ENCODE measurements at regions not wholly inside any gene's neighbourhood (a gene's known extent, or its start where the extent isn't known, plus 50 kb on each side); places are given as distances from the start of the nearest gene placed in this dataset.
"Not testable (repeated sequence)": the region's sequence is repeated elsewhere in the genome, so short reads cannot be mapped to it uniquely, and the experiment has no call there.

- Mint-ChIP-seq H3K27me3 (ENCODE audit: insufficient read depth) (no peaks in the 10 kb centered on the region), H3K4me3 (no peak overlapping the region), H3K27ac (no peak overlapping the region), H3K9me3 (no peaks in the 10 kb centered on the region), H3K4me1 (ENCODE audit: low read depth) (no peaks in the 10 kb centered on the region), H3K36me3 (ENCODE audit: low read depth) (no peaks in the 10 kb centered on the region)
- no peak for DNase-seq (ENCODE audit: low spot score)
- intact Hi-C loops (cut with micrococcal nuclease): no loop called here
Measured at GRCh38 chr11:87639753-87640364, 535.4 kb downstream of the RAB38 start.

GRCh38 chr11:87635001-87635400 lies 540.2 kb downstream of the RAB38 start:
- intact Hi-C loops (cut with micrococcal nuclease): no loop called here
- Mint-ChIP-seq H3K4me1 (ENCODE audit: low read depth) (no peaks in the 10 kb centered on the region), H3K27me3 (ENCODE audit: insufficient read depth) (no peaks in the 10 kb centered on the region), H3K4me3 (no peak overlapping the region), H3K27ac (no peak overlapping the region), H3K9me3 (no peaks in the 10 kb centered on the region), H3K36me3 (ENCODE audit: low read depth) (no peaks in the 10 kb centered on the region)
- DNase-seq (ENCODE audit: low spot score): no peak

- intact Hi-C loops (cut with micrococcal nuclease): no loop called here
- H3K27me3 Mint-ChIP-seq (ENCODE audit: insufficient read depth): no peaks in the 10 kb centered on the region
- no peak for DNase-seq (ENCODE audit: low spot score)
- H3K9me3 Mint-ChIP-seq: no peaks in the 10 kb centered on the region
- no peak overlapping the region for H3K4me3 Mint-ChIP-seq
- no peaks in the 10 kb centered on the region for H3K36me3 Mint-ChIP-seq (ENCODE audit: low read depth)
- H3K4me1 Mint-ChIP-seq (ENCODE audit: low read depth): no peaks in the 10 kb centered on the region
- H3K27ac Mint-ChIP-seq: no peak overlapping the region
Measured at GRCh38 chr11:87634331-87634730, 540.9 kb downstream of the RAB38 start.

- Mint-ChIP-seq H3K27ac (no peak overlapping the region), H3K9me3 (peaks cover 23% of the 10 kb centered on the region), H3K36me3 (ENCODE audit: low read depth) (no peaks in the 10 kb centered on the region), H3K27me3 (ENCODE audit: insufficient read depth) (no peaks in the 10 kb centered on the region), H3K4me1 (ENCODE audit: low read depth) (no peaks in the 10 kb centered on the region), H3K4me3 (no peak overlapping the region)
- intact Hi-C loops (cut with micrococcal nuclease): no loop called here
- DNase-seq (ENCODE audit: low spot score): no peak
Measured at GRCh38 chr11:87628957-87629356, 546.3 kb downstream of the RAB38 start.

GRCh38 chr11:87628026-87628580 lies 547.1 kb downstream of the RAB38 start:
- no peak overlapping the region for H3K4me3 Mint-ChIP-seq
- H3K27ac Mint-ChIP-seq: no peak overlapping the region
- H3K9me3 Mint-ChIP-seq: peaks cover 25% of the 10 kb centered on the region
- no peaks in the 10 kb centered on the region for H3K4me1 Mint-ChIP-seq (ENCODE audit: low read depth)
- no peaks in the 10 kb centered on the region for H3K27me3 Mint-ChIP-seq (ENCODE audit: insufficient read depth)
- H3K36me3 Mint-ChIP-seq (ENCODE audit: low read depth): no peaks in the 10 kb centered on the region
- intact Hi-C loops (cut with micrococcal nuclease): no loop called here
- no peak for DNase-seq (ENCODE audit: low spot score)

GRCh38 chr11:87623531-87624365 lies 551.5 kb downstream of the RAB38 start:
- H3K27ac Mint-ChIP-seq; DNase-seq (ENCODE audit: low spot score); H3K4me1 Mint-ChIP-seq (ENCODE audit: low read depth); H3K27me3 Mint-ChIP-seq (ENCODE audit: insufficient read depth); H3K4me3 Mint-ChIP-seq; H3K36me3 Mint-ChIP-seq (ENCODE audit: low read depth); intact Hi-C loops (cut with micrococcal nuclease): not testable (repeated sequence)
- peaks cover 37% of the 10 kb centered on the region for H3K9me3 Mint-ChIP-seq

GRCh38 chr11:87616511-87616910 lies 558.7 kb downstream of the RAB38 start:
- no peak overlapping the region for H3K4me3 Mint-ChIP-seq
- no peaks in the 10 kb centered on the region for H3K36me3 Mint-ChIP-seq (ENCODE audit: low read depth)
- no peak for DNase-seq (ENCODE audit: low spot score)
- no peak overlapping the region for H3K27ac Mint-ChIP-seq
- intact Hi-C loops (cut with micrococcal nuclease): no loop called here
- no peaks in the 10 kb centered on the region for H3K27me3 Mint-ChIP-seq (ENCODE audit: insufficient read depth)
- H3K9me3 Mint-ChIP-seq: no peaks in the 10 kb centered on the region
- H3K4me1 Mint-ChIP-seq (ENCODE audit: low read depth): no peaks in the 10 kb centered on the region

GRCh38 chr11:87604350-87604749 lies 566.6 kb downstream of the TMEM135 start:
- intact Hi-C loops (cut with micrococcal nuclease): loop anchor here (10.0 kb wide), 1 partner anchor 60 kb away; no protein-coding TSS in a partner anchor
- Mint-ChIP-seq H3K27me3 (ENCODE audit: insufficient read depth) (no peaks in the 10 kb centered on the region), H3K9me3 (no peaks in the 10 kb centered on the region), H3K36me3 (ENCODE audit: low read depth) (no peaks in the 10 kb centered on the region), H3K27ac (no peak overlapping the region), H3K4me3 (no peak overlapping the region), H3K4me1 (ENCODE audit: low read depth) (no peaks in the 10 kb centered on the region)
- DNase-seq (ENCODE audit: low spot score): no peak

GRCh38 chr11:87603887-87604286 lies 566.2 kb downstream of the TMEM135 start:
- Mint-ChIP-seq H3K4me1 (ENCODE audit: low read depth) (no peaks in the 10 kb centered on the region), H3K36me3 (ENCODE audit: low read depth) (no peaks in the 10 kb centered on the region), H3K27me3 (ENCODE audit: insufficient read depth) (no peaks in the 10 kb centered on the region), H3K4me3 (no peak overlapping the region), H3K27ac (no peak overlapping the region), H3K9me3 (no peaks in the 10 kb centered on the region)
- no peak for DNase-seq (ENCODE audit: low spot score)
- intact Hi-C loops (cut with micrococcal nuclease): loop anchor here (10.0 kb wide), 1 partner anchor 61 kb away; no protein-coding TSS in a partner anchor

- intact Hi-C loops (cut with micrococcal nuclease): loop anchor here (10.0 kb wide), 1 partner anchor 62 kb away; no protein-coding TSS in a partner anchor
- DNase-seq (ENCODE audit: low spot score): no peak
- no peaks in the 10 kb centered on the region for H3K27me3 Mint-ChIP-seq (ENCODE audit: insufficient read depth)
- H3K36me3 Mint-ChIP-seq (ENCODE audit: low read depth): no peaks in the 10 kb centered on the region
- no peak overlapping the region for H3K27ac Mint-ChIP-seq
- H3K4me1 Mint-ChIP-seq (ENCODE audit: low read depth): no peaks in the 10 kb centered on the region
- H3K9me3 Mint-ChIP-seq: no peaks in the 10 kb centered on the region
- no peak overlapping the region for H3K4me3 Mint-ChIP-seq
Measured at GRCh38 chr11:87602776-87603175, 565.0 kb downstream of the TMEM135 start.

GRCh38 chr11:87600938-87601337 lies 563.2 kb downstream of the TMEM135 start:
- Mint-ChIP-seq H3K9me3 (no peaks in the 10 kb centered on the region), H3K27ac (no peak overlapping the region), H3K4me3 (no peak overlapping the region), H3K27me3 (ENCODE audit: insufficient read depth) (no peaks in the 10 kb centered on the region), H3K4me1 (ENCODE audit: low read depth) (no peaks in the 10 kb centered on the region), H3K36me3 (ENCODE audit: low read depth) (no peaks in the 10 kb centered on the region)
- DNase-seq (ENCODE audit: low spot score): no peak
- intact Hi-C loops (cut with micrococcal nuclease): loop anchor here (10.0 kb wide), 1 partner anchor 64 kb away; no protein-coding TSS in a partner anchor

- Mint-ChIP-seq H3K36me3 (ENCODE audit: low read depth) (no peaks in the 10 kb centered on the region), H3K27me3 (ENCODE audit: insufficient read depth) (no peaks in the 10 kb centered on the region), H3K4me3 (no peak overlapping the region), H3K4me1 (ENCODE audit: low read depth) (no peaks in the 10 kb centered on the region), H3K9me3 (no peaks in the 10 kb centered on the region), H3K27ac (no peak overlapping the region)
- intact Hi-C loops (cut with micrococcal nuclease): no loop called here
- no peak for DNase-seq (ENCODE audit: low spot score)
Measured at GRCh38 chr11:87597725-87598124, 560.0 kb downstream of the TMEM135 start.

GRCh38 chr11:87596176-87596575 lies 558.4 kb downstream of the TMEM135 start:
- Mint-ChIP-seq H3K27me3 (ENCODE audit: insufficient read depth) (no peaks in the 10 kb centered on the region), H3K36me3 (ENCODE audit: low read depth) (no peaks in the 10 kb centered on the region), H3K9me3 (peaks cover 5% of the 10 kb centered on the region), H3K4me3 (no peak overlapping the region), H3K4me1 (ENCODE audit: low read depth) (no peaks in the 10 kb centered on the region), H3K27ac (no peak overlapping the region)
- DNase-seq (ENCODE audit: low spot score): no peak
- intact Hi-C loops (cut with micrococcal nuclease): no loop called here
